Pancreas (tissue), 10 donors: ENCODE measurements at regions not wholly inside any gene's neighbourhood (a gene's known extent, or its start where the extent isn't known, plus 50 kb on each side); places are given as distances from the start of the nearest gene placed in this dataset.

Source experiments
- ATAC-seq, 4 donors: fragments of 200-7000 bp; cut with Tn5 transposase; one replicate each; pipeline versions ENCODE4 v1.8.0 to v1.9.1; 2020; ENCODE audit warnings: mild to moderate bottlenecking in 4 of 4, moderate library complexity in 4 of 4
- DNase-seq, 6 donors: peaks; one replicate each; pipeline ENCODE4 v3.0.0-alpha.2; 2020
- FAIRE-seq: peaks from 2 replicates; lab custom pipeline; 2012; peaks lifted over from hg19 to GRCh38; lab: Jason Lieb, UNC
- H3K27ac ChIP-seq, 4 donors: fragments of 200-600 bp; sonication (generic); 1 replicate in 3 of 4; 2 replicates in 1 of 4; pipeline versions ENCODE4 v1.5.0 to v1.8.0; 2020
- H3K27me3 ChIP-seq, 4 donors: fragments of 200-600 bp; one replicate each; pipeline ENCODE4 v1.8.0; 2021
- H3K36me3 ChIP-seq, 3 donors: fragments of 200-600 bp; sonication (generic) in 1 of 3; one replicate each; pipeline versions ENCODE4 v1.5.0 to v1.8.0; 2020 to 2021
- H3K4me1 ChIP-seq, 3 donors: fragments of 200-600 bp; one replicate each; pipeline ENCODE4 v1.8.0; 2021
- H3K4me3 ChIP-seq, 4 donors: fragments of 200-600 bp; sonication (generic) in 2 of 4; one replicate each; pipeline versions ENCODE4 v1.5.0 to v1.8.0; 2020 to 2021
- H3K9me3 ChIP-seq, 4 donors: fragments of 200-600 bp; one replicate each; pipeline ENCODE4 v1.8.0; 2021
- CTCF ChIP-seq, 4 donors: fragments of 200-600 bp; sonication (generic) in 3 of 4; IDR thresholded peaks; one replicate each; pipeline versions ENCODE4 v1.5.0 to v1.8.0; 2021; ENCODE audit warnings: antibody characterized with exemption in 4 of 4
- WGBS, 2 donors: extraction: QIAGEN DNeasy Blood & Tissue Kit; methylation state at CpG; one replicate each; pipeline ENCODE4 v1.1.7; 2013; 5-methylcytosine and 5-hydroxymethylcytosine counted together
- intact Hi-C, 3 donors: fragments of 100-400 bp; cut with DNase I; formaldehyde crosslinking; loops; one replicate each; pipeline versions ENCODE4 v1.11.1 to v1.14.2; 2022
- donor health status: healthy with polysubstance abuse.
- donor health status: DM: no; HTN: no; CAD: no; lungs with moderate emphysema.
- donor health status: DM: no; HTN: no; CAD: no.
- donor health status: control.
- donor health status: control.
- donor health status: Bipolar disorder and iron deficiency.
- donor health status: DM: yes; HTN: yes; CAD: no.
- donor health status: DM: no; HTN: no; CAD: no.
- donor health status: DM: no; HTN: no; CAD: no.
- donor health status: DM: yes; HTN: yes; CAD: no.

- Histone ChIP-seq H3K4me3 (no peak overlapping the region), H3K9me3 (no peaks in the 10 kb centered on the region), H3K4me1 (no peaks in the 10 kb centered on the region), H3K27me3 (no peaks in the 10 kb centered on the region), H3K36me3 (no peaks in the 10 kb centered on the region), H3K27ac (no peak overlapping the region)
- intact Hi-C loops = no loop called here
- ATAC-seq (no peak), DNase-seq (no peak), FAIRE-seq (no peak)
- no peak for TF ChIP-seq CTCF (IDR thresholded peaks at IDR 0.05)
- WGBS, 2 donors = 40 to 43% methylated on average over 2 of the region's 2 CpGs
Observed at GRCh38 chr12:77131977-77132490, 66.7 kb upstream of the E2F7 start.

- no peak overlapping the region for H3K4me3 ChIP-seq
- 74 to 84% methylated on average over 6 of the region's 6 CpGs for WGBS, 2 donors
- ATAC-seq (no peak), DNase-seq (no peak), FAIRE-seq (no peak)
- no peak for TF ChIP-seq CTCF (IDR thresholded peaks at IDR 0.05)
- intact Hi-C loops = no loop called here
- H3K27ac ChIP-seq = no peak overlapping the region
- no peaks in the 10 kb centered on the region for H3K27me3 ChIP-seq
- H3K4me1 ChIP-seq = no peaks in the 10 kb centered on the region
- no peaks in the 10 kb centered on the region for H3K9me3 ChIP-seq
- H3K36me3 ChIP-seq = no peaks in the 10 kb centered on the region
Observed at GRCh38 chr12:77130193-77130592, 64.8 kb upstream of the E2F7 start.

- 60 to 71% methylated on average over 2 of the region's 2 CpGs for WGBS, 2 donors
- no peak for FAIRE-seq
- no peak for ATAC-seq
Observed at GRCh38 chr12:77124767-77125166, 59.4 kb upstream of the E2F7 start.

GRCh38 chr12:77122661-77123060, 57.3 kb upstream of the E2F7 start:
- no peak for FAIRE-seq

More at GRCh38 chr12:77124767-77125166, 59.4 kb upstream of the E2F7 start:
- Histone ChIP-seq H3K4me1 (no peaks in the 10 kb centered on the region), H3K4me3 (no peak overlapping the region), H3K36me3 (no peaks in the 10 kb centered on the region), H3K9me3 (no peaks in the 10 kb centered on the region), H3K27ac (no peak overlapping the region), H3K27me3 (no peaks in the 10 kb centered on the region)
- TF ChIP-seq CTCF (IDR thresholded peaks at IDR 0.05) = no peak
- intact Hi-C loops = no loop called here
- DNase-seq = no peak

More at GRCh38 chr12:77122661-77123060, 57.3 kb upstream of the E2F7 start:
- Histone ChIP-seq H3K4me1 (no peaks in the 10 kb centered on the region), H3K27me3 (no peaks in the 10 kb centered on the region), H3K4me3 (no peak overlapping the region), H3K27ac (no peak overlapping the region), H3K9me3 (no peaks in the 10 kb centered on the region), H3K36me3 (no peaks in the 10 kb centered on the region)
- ATAC-seq (no peak), DNase-seq (no peak)
- no peak for TF ChIP-seq CTCF (IDR thresholded peaks at IDR 0.05)
- intact Hi-C loops = no loop called here
